ENCODE measurements at regions not wholly inside any gene's neighbourhood (a gene's known extent, or its start where the extent isn't known, plus 50 kb on each side); places are given as distances from the start of the nearest gene placed in this dataset.

DNA sequence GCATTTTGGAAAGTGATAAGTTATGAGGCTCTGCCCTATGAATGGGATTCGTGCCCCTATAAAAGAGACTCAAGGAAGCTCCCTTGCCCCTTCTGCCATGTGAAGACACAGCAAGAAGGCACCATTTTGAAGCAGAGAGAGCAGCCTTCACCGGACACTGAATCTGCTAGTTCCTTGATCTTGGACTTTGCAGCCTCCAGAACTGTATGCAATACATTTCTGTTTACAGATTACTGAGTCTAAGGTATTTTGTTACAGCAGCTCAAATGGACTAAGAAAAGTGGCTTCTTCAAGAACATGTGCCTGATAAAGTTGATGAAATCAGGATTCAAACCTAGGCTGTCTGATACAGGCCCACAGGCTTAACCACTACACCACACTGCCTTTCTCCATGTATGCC, 131.6 kb upstream of the MAP3K1 start:
- no peaks in the 10 kb centered on the region for H3K27me3 ChIP-seq
- TF ChIP-seq, protein P1, sequence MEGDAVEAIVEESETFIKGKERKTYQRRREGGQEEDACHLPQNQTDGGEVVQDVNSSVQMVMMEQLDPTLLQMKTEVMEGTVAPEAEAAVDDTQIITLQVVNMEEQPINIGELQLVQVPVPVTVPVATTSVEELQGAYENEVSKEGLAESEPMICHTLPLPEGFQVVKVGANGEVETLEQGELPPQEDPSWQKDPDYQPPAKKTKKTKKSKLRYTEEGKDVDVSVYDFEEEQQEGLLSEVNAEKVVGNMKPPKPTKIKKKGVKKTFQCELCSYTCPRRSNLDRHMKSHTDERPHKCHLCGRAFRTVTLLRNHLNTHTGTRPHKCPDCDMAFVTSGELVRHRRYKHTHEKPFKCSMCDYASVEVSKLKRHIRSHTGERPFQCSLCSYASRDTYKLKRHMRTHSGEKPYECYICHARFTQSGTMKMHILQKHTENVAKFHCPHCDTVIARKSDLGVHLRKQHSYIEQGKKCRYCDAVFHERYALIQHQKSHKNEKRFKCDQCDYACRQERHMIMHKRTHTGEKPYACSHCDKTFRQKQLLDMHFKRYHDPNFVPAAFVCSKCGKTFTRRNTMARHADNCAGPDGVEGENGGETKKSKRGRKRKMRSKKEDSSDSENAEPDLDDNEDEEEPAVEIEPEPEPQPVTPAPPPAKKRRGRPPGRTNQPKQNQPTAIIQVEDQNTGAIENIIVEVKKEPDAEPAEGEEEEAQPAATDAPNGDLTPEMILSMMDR (IDR thresholded peaks at IDR 0.05) = no peak
- no peak for DNase-seq
- H3K36me3 ChIP-seq = no peaks in the 10 kb centered on the region
- H3K9me3 ChIP-seq = no peaks in the 10 kb centered on the region
- H3K27ac ChIP-seq = no peak overlapping the region
- H3K4me1 ChIP-seq = no peaks in the 10 kb centered on the region
- intact Hi-C loops (cut with DNase I; ENCODE audit: low total_unique reads) = no loop called here
- H3K4me3 ChIP-seq = no peak overlapping the region

DNA sequence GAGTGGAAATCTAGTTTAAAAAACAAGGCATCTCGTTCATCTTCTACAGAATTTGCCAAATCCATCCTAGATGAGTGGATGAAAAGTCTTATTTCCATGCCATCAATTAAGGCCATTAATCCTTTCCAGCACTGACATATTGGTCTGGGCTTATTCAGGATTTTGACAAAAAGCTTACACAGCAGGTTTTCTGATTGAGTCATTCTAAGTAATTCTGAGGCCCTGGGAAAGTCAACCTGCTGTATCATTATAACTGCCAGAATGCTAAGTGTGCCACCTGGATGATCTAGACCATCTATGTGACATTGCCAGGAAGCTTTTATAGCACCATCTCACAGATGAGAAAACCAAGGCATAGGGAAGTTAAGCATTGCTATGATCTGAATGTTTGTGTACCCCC, 132.1 kb upstream of the MAP3K1 start:
- H3K36me3 ChIP-seq = no peaks in the 10 kb centered on the region
- intact Hi-C loops (cut with DNase I; ENCODE audit: low total_unique reads) = no loop called here
- peaks cover 0 to under 1% (median 0%) of the 10 kb centered on the region in 4 donors for H3K4me1 ChIP-seq
- H3K27me3 ChIP-seq = no peaks in the 10 kb centered on the region
- H3K4me3 ChIP-seq = no peak overlapping the region
- H3K9me3 ChIP-seq = no peaks in the 10 kb centered on the region
- DNase-seq = no peak
- TF ChIP-seq, protein P1 (IDR thresholded peaks at IDR 0.05) = no peak
- H3K27ac ChIP-seq = no peak overlapping the region

DNA sequence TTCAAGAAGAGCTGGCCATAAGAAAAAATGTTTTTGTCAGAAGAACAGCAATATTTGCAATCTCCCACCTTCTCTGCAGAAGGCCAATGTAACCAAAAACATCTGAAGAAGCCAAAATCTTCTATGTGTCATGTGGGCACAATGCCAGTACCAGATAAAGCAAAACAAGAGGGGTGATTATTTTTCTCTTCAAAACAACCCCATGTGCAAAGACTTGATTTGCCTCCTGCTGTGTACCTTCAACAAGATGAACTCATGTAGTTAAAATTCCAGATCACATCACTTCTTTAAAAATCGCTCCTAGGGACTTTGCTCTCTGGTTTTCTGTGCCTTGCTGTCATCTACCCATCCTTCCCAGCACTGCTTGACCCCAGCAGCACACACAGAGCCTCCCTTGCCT, 134.0 kb upstream of the MAP3K1 start:
- no peak overlapping the region for H3K4me3 ChIP-seq
- TF ChIP-seq, protein P1 (IDR thresholded peaks at IDR 0.05) = no peak
- intact Hi-C loops (cut with DNase I; ENCODE audit: low total_unique reads) = no loop called here
- no peaks in the 10 kb centered on the region for H3K36me3 ChIP-seq
- H3K4me1 ChIP-seq = peaks cover 0 to 20% (median 9%) of the 10 kb centered on the region in 4 donors
- H3K9me3 ChIP-seq = no peaks in the 10 kb centered on the region
- H3K27ac ChIP-seq = no peak overlapping the region
- H3K27me3 ChIP-seq = no peaks in the 10 kb centered on the region
- no peak for DNase-seq

DNA sequence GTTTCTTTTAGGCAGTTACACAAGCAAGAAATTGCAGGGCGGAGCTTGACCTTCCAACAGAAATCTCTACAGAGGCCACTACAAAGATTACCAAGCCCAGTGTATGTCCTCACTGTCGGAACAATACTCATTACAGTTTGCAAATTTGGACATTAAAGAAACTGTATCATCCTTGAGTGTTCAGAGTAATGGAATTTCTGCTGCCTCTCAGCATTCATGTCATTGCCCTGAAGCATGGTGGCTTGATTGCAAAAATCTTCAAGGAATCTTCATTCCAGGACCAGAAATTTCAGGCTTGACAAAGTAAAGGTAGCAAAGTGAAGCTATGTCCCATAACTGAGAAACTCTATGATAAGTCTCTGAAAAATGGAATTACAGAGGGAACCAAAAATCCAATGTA, 134.6 kb upstream of the MAP3K1 start:
- TF ChIP-seq, protein P1 (IDR thresholded peaks at IDR 0.05) = no peak
- Histone ChIP-seq H3K9me3 (no peaks in the 10 kb centered on the region), H3K4me1 (peaks cover 0 to 26% (median 12%) of the 10 kb centered on the region in 4 donors), H3K4me3 (no peak overlapping the region), H3K27ac (no peak overlapping the region), H3K36me3 (no peaks in the 10 kb centered on the region), H3K27me3 (no peaks in the 10 kb centered on the region)
- DNase-seq = no peak
- intact Hi-C loops (cut with DNase I; ENCODE audit: low total_unique reads) = no loop called here

DNA sequence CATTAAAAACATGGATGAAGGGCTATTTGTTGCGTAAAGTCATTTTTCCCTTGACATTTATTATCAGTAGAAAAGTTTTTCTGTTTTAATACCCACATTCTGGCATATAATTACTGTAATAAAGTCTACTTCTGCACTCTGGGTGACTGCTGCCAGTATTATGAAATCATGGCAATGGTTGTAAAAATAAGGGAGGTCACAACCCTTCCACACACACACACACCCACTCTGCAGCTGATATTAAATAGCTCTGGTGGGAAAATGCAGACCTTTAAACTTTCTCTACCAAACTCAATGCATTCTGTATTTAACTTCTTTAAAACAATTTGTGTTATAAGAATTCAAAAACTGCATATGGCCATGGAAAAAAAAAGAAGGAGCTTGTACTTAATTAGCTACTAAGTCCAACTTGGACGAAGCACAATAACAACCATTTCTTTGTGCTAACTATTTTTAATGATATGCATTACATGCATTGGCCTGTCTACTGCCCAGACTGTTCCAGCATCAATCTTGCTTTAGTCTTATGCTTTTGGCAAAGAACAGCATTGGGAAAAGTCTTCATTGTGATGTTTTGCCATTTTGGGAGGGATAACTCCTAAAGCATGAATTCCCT, 137.6 kb upstream of the MAP3K1 start:
- H3K27me3 ChIP-seq = no peaks in the 10 kb centered on the region
- H3K4me1 ChIP-seq = peaks cover 0 to 28% (median 12%) of the 10 kb centered on the region in 4 donors
- H3K36me3 ChIP-seq = no peaks in the 10 kb centered on the region
- no peak for DNase-seq
- no peaks in the 10 kb centered on the region for H3K9me3 ChIP-seq
- intact Hi-C loops (cut with DNase I; ENCODE audit: low total_unique reads) = no loop called here
- H3K27ac ChIP-seq = no peak overlapping the region
- TF ChIP-seq, protein P1 (IDR thresholded peaks at IDR 0.05) = no peak
- no peak overlapping the region for H3K4me3 ChIP-seq

Data from tibial artery (tissue), 4 donors.